ENCODE measurements at regions not wholly inside any gene's neighbourhood (a gene's known extent, or its start where the extent isn't known, plus 50 kb on each side); places are given as distances from the start of the nearest gene placed in this dataset.
"Not testable (repeated sequence)": the region's sequence is repeated elsewhere in the genome, so short reads cannot be mapped to it uniquely, and the experiment has no call there.

DNA sequence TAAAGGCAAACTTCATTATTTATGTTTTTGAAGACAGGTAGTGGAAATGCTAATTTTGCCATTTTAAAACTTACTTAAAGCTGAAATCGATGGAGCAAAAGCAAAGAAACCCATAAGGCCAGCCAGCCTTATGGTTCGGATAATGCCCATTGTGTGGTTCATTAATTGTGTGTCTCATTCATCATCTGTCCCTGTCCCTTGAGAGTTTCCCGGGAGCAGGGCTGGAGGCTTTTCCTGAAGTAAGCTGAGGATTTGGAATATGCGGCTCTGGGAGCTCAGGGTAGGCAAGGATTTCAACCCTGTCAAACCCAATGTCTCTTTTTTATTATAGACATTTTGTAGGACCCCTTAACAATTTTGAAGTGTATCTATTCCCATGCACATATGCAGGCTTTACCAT is 790.0 kb upstream of the KIRREL3 start:
- Mint-ChIP-seq H3K36me3 (ENCODE audit: low read depth) (no peaks in the 10 kb centered on the region), H3K4me1 (ENCODE audit: low read depth) (no peaks in the 10 kb centered on the region), H3K27me3 (ENCODE audit: low read depth) (no peaks in the 10 kb centered on the region), H3K4me3 (ENCODE audit: low read depth) (no peak overlapping the region), H3K9me3 (no peaks in the 10 kb centered on the region), H3K27ac (no peak overlapping the region)
- intact Hi-C loops (cut with micrococcal nuclease) = no loop called here
- DNase-seq (ENCODE audit: low spot score) = no peak

- no peak for DNase-seq (ENCODE audit: low spot score)
- Mint-ChIP-seq H3K27ac (no peak overlapping the region), H3K4me1 (ENCODE audit: low read depth) (no peaks in the 10 kb centered on the region), H3K9me3 (no peaks in the 10 kb centered on the region), H3K4me3 (ENCODE audit: low read depth) (no peak overlapping the region), H3K36me3 (ENCODE audit: low read depth) (no peaks in the 10 kb centered on the region), H3K27me3 (ENCODE audit: low read depth) (no peaks in the 10 kb centered on the region)
- intact Hi-C loops (cut with micrococcal nuclease) = no loop called here
These were observed 789.4 kb upstream of the KIRREL3 start for GRCh38 chr11:127789927-127790326.

- H3K4me1 Mint-ChIP-seq (ENCODE audit: low read depth); H3K4me3 Mint-ChIP-seq (ENCODE audit: low read depth); H3K9me3 Mint-ChIP-seq; DNase-seq (ENCODE audit: low spot score); H3K36me3 Mint-ChIP-seq (ENCODE audit: low read depth); H3K27ac Mint-ChIP-seq; H3K27me3 Mint-ChIP-seq (ENCODE audit: low read depth); intact Hi-C loops (cut with micrococcal nuclease): not testable (repeated sequence)
These were observed 772.4 kb upstream of the KIRREL3 start for GRCh38 chr11:127772938-127773337.

GRCh38 chr11:127768931-127769330 is 768.4 kb upstream of the KIRREL3 start:
- H3K36me3 Mint-ChIP-seq (ENCODE audit: low read depth); H3K9me3 Mint-ChIP-seq; H3K27ac Mint-ChIP-seq; intact Hi-C loops (cut with micrococcal nuclease); H3K4me3 Mint-ChIP-seq (ENCODE audit: low read depth); DNase-seq (ENCODE audit: low spot score); H3K4me1 Mint-ChIP-seq (ENCODE audit: low read depth); H3K27me3 Mint-ChIP-seq (ENCODE audit: low read depth): not testable (repeated sequence)

DNA sequence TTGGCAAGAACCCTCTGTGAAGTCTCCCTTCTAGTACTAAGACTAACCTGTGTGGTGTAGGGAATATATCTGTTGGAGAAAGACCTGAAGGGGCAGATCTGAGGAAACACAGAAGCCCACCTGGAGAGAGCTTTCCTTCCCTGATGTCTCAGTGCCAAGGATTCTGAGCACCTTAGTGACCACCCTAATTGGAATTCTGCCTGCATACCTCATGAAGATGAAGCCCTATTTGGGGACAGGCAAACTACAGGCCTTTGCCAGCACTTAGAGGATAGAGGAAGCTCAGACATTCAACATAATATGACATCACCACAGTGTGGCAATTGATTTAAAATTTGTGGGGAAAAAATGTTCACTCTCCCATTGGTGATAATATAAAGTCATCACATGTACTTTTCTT is 766.2 kb upstream of the KIRREL3 start:
- intact Hi-C loops (cut with micrococcal nuclease) = no loop called here
- Mint-ChIP-seq H3K4me1 (ENCODE audit: low read depth) (no peaks in the 10 kb centered on the region), H3K36me3 (ENCODE audit: low read depth) (no peaks in the 10 kb centered on the region), H3K4me3 (ENCODE audit: low read depth) (no peak overlapping the region), H3K27me3 (ENCODE audit: low read depth) (no peaks in the 10 kb centered on the region), H3K9me3 (no peaks in the 10 kb centered on the region), H3K27ac (no peak overlapping the region)
- no peak for DNase-seq (ENCODE audit: low spot score)

GRCh38 chr11:127738771-127739286 is 738.3 kb upstream of the KIRREL3 start:
- Mint-ChIP-seq H3K27ac (no peak overlapping the region), H3K4me3 (ENCODE audit: low read depth) (no peak overlapping the region), H3K9me3 (no peaks in the 10 kb centered on the region), H3K36me3 (ENCODE audit: low read depth) (no peaks in the 10 kb centered on the region), H3K27me3 (ENCODE audit: low read depth) (no peaks in the 10 kb centered on the region), H3K4me1 (ENCODE audit: low read depth) (no peaks in the 10 kb centered on the region)
- no peak for DNase-seq (ENCODE audit: low spot score)
- intact Hi-C loops (cut with micrococcal nuclease) = no loop called here

DNA sequence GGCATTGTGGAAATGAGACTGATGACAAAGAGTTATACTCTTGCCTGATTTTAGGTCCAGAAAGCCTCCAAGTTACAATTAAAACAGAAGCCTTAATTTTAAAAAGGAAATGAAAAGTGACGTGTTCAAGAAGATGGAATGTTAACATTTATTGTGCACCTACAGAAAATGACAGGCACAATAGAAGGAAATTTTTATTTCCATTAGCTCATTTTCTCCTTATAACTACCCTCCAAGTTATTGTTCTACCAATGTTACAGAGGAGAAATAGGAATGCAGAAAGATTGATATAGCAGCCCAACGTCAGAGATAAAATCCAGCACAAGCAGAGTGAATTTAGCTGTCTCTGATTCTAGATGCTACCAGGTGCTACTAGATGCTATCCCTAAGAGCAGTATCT is 736.9 kb upstream of the KIRREL3 start:
- no peaks in the 10 kb centered on the region for H3K4me1 Mint-ChIP-seq (ENCODE audit: low read depth)
- H3K9me3 Mint-ChIP-seq = no peaks in the 10 kb centered on the region
- H3K27ac Mint-ChIP-seq = no peak overlapping the region
- intact Hi-C loops (cut with micrococcal nuclease) = no loop called here
- H3K36me3 Mint-ChIP-seq (ENCODE audit: low read depth) = no peaks in the 10 kb centered on the region
- no peak overlapping the region for H3K4me3 Mint-ChIP-seq (ENCODE audit: low read depth)
- H3K27me3 Mint-ChIP-seq (ENCODE audit: low read depth) = no peaks in the 10 kb centered on the region
- DNase-seq (ENCODE audit: low spot score) = no peak

DNA sequence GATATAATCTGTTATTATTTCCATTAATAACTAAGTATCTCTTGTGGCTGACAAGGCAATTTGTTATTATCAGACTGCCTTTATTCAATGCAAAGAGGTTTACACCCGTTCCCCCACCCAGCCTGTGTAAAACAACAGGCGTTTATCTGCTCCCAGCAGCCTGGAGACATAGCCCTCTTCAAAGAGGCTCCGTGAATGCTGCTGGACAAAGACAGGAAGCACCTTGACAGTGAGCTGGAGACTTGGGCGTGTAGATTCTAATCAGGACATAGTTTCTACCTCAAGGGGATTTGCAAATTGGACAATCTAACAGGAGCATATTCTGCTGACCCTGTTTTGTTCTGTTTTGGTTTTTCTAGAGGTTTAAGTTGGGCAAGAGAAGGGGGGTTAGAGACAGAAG is 733.0 kb upstream of the KIRREL3 start:
- Mint-ChIP-seq H3K27me3 (ENCODE audit: low read depth) (no peaks in the 10 kb centered on the region), H3K36me3 (ENCODE audit: low read depth) (no peaks in the 10 kb centered on the region), H3K4me3 (ENCODE audit: low read depth) (no peak overlapping the region), H3K4me1 (ENCODE audit: low read depth) (no peaks in the 10 kb centered on the region), H3K9me3 (no peaks in the 10 kb centered on the region), H3K27ac (no peak overlapping the region)
- no peak for DNase-seq (ENCODE audit: low spot score)
- intact Hi-C loops (cut with micrococcal nuclease) = no loop called here

DNA sequence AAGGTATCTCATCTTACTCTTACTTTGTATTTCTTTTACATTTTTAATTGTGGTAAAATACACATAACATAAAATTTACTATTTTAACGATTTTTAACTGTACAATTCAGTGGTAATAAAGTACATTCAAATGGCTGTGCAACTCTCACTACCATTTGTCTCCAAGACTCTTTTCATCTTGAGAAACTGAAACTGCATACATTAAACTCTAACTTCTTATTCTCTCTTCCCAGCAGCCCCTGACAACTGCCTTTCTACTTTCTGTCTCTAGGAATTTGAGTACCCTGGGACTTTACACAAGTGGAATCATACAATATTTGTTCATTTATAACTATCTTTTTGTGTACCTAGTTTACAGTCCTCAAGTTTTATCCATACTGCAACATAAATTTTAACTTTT is 725.8 kb upstream of the KIRREL3 start:
- no peaks in the 10 kb centered on the region for H3K9me3 Mint-ChIP-seq
- no peak overlapping the region for H3K4me3 Mint-ChIP-seq (ENCODE audit: low read depth)
- no peaks in the 10 kb centered on the region for H3K36me3 Mint-ChIP-seq (ENCODE audit: low read depth)
- no peaks in the 10 kb centered on the region for H3K4me1 Mint-ChIP-seq (ENCODE audit: low read depth)
- H3K27me3 Mint-ChIP-seq (ENCODE audit: low read depth) = no peaks in the 10 kb centered on the region
- no peak overlapping the region for H3K27ac Mint-ChIP-seq
- no peak for DNase-seq (ENCODE audit: low spot score)
- intact Hi-C loops (cut with micrococcal nuclease) = no loop called here

DNA sequence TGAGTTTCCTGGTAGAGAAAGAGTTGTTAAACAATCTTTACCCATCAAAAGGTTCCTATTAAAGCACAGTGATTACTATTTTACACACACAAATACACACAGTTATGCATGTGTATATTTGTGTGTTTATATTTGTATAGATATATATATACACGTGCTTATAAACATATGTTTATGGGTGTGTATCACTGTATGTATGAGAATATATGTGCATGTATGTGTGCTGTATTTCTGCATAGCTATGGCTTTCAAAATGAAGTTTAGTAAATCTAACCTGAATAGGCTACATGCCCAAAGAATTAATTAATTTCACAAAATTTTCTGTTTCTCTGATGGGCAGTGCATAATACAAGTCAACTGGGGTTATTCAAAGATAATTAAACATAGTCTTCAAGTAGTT is 723.1 kb upstream of the KIRREL3 start:
- intact Hi-C loops (cut with micrococcal nuclease) = no loop called here
- Mint-ChIP-seq H3K4me1 (ENCODE audit: low read depth) (no peaks in the 10 kb centered on the region), H3K27me3 (ENCODE audit: low read depth) (no peaks in the 10 kb centered on the region), H3K27ac (no peak overlapping the region), H3K9me3 (no peaks in the 10 kb centered on the region), H3K36me3 (ENCODE audit: low read depth) (no peaks in the 10 kb centered on the region), H3K4me3 (ENCODE audit: low read depth) (no peak overlapping the region)
- DNase-seq (ENCODE audit: low spot score) = no peak

- no peaks in the 10 kb centered on the region for H3K4me1 Mint-ChIP-seq (ENCODE audit: low read depth)
- DNase-seq (ENCODE audit: low spot score) = no peak
- no peaks in the 10 kb centered on the region for H3K9me3 Mint-ChIP-seq
- intact Hi-C loops (cut with micrococcal nuclease) = no loop called here
- H3K27me3 Mint-ChIP-seq (ENCODE audit: low read depth) = no peaks in the 10 kb centered on the region
- H3K27ac Mint-ChIP-seq = no peak overlapping the region
- no peaks in the 10 kb centered on the region for H3K36me3 Mint-ChIP-seq (ENCODE audit: low read depth)
- H3K4me3 Mint-ChIP-seq (ENCODE audit: low read depth) = no peak overlapping the region
These were observed 712.7 kb upstream of the KIRREL3 start for GRCh38 chr11:127713226-127713625.

DNA sequence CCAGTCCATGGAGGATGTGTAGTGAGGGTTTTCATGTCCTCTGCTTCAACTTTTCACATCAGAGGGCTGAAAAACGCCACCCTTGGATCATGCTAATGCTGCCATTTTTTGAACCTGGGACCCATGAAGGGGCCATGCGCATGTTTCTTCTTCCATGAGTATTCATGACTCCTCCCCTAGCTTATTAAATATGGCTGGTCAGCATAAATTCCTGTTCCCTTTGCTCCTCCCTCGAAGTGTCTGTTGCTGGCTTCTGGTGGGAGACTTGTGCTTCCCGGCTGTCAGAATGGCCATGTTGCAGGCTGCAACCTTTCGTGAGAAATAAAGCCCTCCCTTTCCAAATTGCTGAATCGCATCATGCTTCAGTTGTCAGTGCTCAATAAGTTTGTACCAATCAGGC is 711.2 kb upstream of the KIRREL3 start:
- intact Hi-C loops (cut with micrococcal nuclease) = no loop called here
- no peaks in the 10 kb centered on the region for H3K36me3 Mint-ChIP-seq (ENCODE audit: low read depth)
- no peaks in the 10 kb centered on the region for H3K4me1 Mint-ChIP-seq (ENCODE audit: low read depth)
- DNase-seq (ENCODE audit: low spot score) = no peak
- H3K9me3 Mint-ChIP-seq = no peaks in the 10 kb centered on the region
- no peaks in the 10 kb centered on the region for H3K27me3 Mint-ChIP-seq (ENCODE audit: low read depth)
- H3K4me3 Mint-ChIP-seq (ENCODE audit: low read depth) = no peak overlapping the region
- H3K27ac Mint-ChIP-seq = no peak overlapping the region

DNA sequence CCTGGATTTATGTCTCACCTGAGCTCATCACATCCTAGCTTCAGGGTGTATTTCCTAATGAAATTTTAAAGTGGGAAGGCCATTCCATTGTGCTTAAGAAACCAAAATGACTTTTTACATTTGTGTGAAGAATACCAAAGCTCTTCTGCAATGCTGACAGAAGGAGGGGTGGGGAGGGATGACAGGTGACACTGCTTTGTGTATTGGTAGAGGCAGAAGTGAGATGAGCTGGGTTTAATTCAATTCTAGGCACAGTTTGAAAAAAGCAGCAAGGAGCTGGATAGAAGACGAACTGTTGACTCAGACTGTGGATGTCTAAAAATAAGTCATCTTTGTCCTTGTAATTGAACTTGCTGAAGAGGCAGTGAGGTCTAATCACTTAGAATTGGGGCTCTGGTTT is 710.3 kb upstream of the KIRREL3 start:
- no peak overlapping the region for H3K4me3 Mint-ChIP-seq (ENCODE audit: low read depth)
- no peaks in the 10 kb centered on the region for H3K4me1 Mint-ChIP-seq (ENCODE audit: low read depth)
- DNase-seq (ENCODE audit: low spot score) = no peak
- H3K27me3 Mint-ChIP-seq (ENCODE audit: low read depth) = no peaks in the 10 kb centered on the region
- intact Hi-C loops (cut with micrococcal nuclease) = no loop called here
- H3K36me3 Mint-ChIP-seq (ENCODE audit: low read depth) = no peaks in the 10 kb centered on the region
- H3K9me3 Mint-ChIP-seq = no peaks in the 10 kb centered on the region
- no peak overlapping the region for H3K27ac Mint-ChIP-seq

- intact Hi-C loops (cut with micrococcal nuclease) = no loop called here
- Mint-ChIP-seq H3K4me1 (ENCODE audit: low read depth) (no peaks in the 10 kb centered on the region), H3K27ac (no peak overlapping the region), H3K27me3 (ENCODE audit: low read depth) (no peaks in the 10 kb centered on the region), H3K9me3 (no peaks in the 10 kb centered on the region), H3K36me3 (ENCODE audit: low read depth) (no peaks in the 10 kb centered on the region), H3K4me3 (ENCODE audit: low read depth) (no peak overlapping the region)
- DNase-seq (ENCODE audit: low spot score) = no peak
These were observed 709.4 kb upstream of the KIRREL3 start for GRCh38 chr11:127709960-127710359.
